Nephron progenitor cell (in vitro differentiated cells): ENCODE measurements at regions not wholly inside any gene's neighbourhood (a gene's known extent, or its start where the extent isn't known, plus 50 kb on each side); places are given as distances from the start of the nearest gene placed in this dataset.

Experiments
- DNase-seq: peaks from one replicate; pipeline ENCODE4 v3.0.0; 2021
- H3K27ac Mint-ChIP-seq: 2 replicates; pipeline ENCODE4 v1.8.0; 2021; ENCODE audit warnings: mild to moderate bottlenecking, moderate library complexity, mixed read lengths
- H3K27me3 Mint-ChIP-seq: 2 replicates; pipeline ENCODE4 v1.8.0; 2021; ENCODE audit warnings: mild to moderate bottlenecking, low read depth, mixed read lengths; ENCODE audit not compliant: poor library complexity
- H3K36me3 Mint-ChIP-seq: 2 replicates; pipeline ENCODE4 v1.8.0; 2021; ENCODE audit warnings: low read depth, mixed read lengths
- H3K4me1 Mint-ChIP-seq: 2 replicates; pipeline ENCODE4 v1.8.0; 2021; ENCODE audit warnings: mixed read lengths
- H3K4me3 Mint-ChIP-seq: 2 replicates; pipeline ENCODE4 v1.8.0; 2021; ENCODE audit warnings: mild to moderate bottlenecking, moderate library complexity, mixed read lengths
- H3K9me3 Mint-ChIP-seq: 2 replicates; pipeline ENCODE4 v1.8.0; 2021; ENCODE audit warnings: mild to moderate bottlenecking, moderate library complexity, mixed read lengths
- TF ChIP-seq, protein P1 (sequence below): fragments of 200-600 bp; sonication (generic); IDR thresholded peaks from 2 replicates; pipeline ENCODE4 v1.5.0; 2021; ENCODE audit warnings: antibody characterized with exemption

DNA sequence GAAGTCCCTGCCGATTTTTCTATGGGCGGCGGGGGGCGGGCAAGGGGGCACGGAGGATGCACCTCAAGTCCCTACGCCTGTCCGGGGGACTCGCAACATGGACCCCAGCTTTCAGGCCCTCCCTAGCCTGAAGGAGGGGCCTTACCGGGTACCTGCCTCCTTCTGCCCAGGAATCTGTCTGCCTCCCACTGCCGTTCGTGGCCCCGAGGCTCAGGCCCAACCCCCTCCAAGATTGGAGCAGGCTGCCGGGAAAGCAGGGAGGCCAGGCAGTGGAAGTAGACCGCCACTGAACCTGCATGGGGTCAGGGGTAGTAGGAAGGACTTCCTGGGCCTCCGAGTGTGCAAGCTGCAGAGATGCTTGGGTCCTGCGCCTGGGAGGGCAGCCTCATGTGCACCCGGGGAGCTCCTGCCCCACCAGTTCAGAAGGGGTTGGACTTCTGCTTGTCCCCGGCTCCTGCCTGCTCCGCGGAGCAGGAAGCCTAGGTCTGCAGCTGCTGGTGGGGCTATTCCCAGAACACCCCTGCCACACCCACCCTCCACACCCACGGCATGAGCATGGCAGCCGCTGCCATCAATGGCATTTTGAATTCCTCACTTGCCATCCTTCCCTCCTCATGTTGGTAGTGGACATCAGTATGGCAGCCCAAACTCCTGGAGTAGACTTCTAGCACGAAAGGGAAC is 1312.7 kb upstream of the ACO1 start:
- DNase-seq, result no peak
- H3K9me3 Mint-ChIP-seq, result peaks cover 6% of the 10 kb centered on the region
- H3K4me1 Mint-ChIP-seq, result no peaks in the 10 kb centered on the region
- no peaks in the 10 kb centered on the region for H3K36me3 Mint-ChIP-seq
- no peak overlapping the region for H3K4me3 Mint-ChIP-seq
- no peak overlapping the region for H3K27ac Mint-ChIP-seq
- no peaks in the 10 kb centered on the region for H3K27me3 Mint-ChIP-seq
- TF ChIP-seq, protein P1, sequence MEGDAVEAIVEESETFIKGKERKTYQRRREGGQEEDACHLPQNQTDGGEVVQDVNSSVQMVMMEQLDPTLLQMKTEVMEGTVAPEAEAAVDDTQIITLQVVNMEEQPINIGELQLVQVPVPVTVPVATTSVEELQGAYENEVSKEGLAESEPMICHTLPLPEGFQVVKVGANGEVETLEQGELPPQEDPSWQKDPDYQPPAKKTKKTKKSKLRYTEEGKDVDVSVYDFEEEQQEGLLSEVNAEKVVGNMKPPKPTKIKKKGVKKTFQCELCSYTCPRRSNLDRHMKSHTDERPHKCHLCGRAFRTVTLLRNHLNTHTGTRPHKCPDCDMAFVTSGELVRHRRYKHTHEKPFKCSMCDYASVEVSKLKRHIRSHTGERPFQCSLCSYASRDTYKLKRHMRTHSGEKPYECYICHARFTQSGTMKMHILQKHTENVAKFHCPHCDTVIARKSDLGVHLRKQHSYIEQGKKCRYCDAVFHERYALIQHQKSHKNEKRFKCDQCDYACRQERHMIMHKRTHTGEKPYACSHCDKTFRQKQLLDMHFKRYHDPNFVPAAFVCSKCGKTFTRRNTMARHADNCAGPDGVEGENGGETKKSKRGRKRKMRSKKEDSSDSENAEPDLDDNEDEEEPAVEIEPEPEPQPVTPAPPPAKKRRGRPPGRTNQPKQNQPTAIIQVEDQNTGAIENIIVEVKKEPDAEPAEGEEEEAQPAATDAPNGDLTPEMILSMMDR, result no peak

DNA sequence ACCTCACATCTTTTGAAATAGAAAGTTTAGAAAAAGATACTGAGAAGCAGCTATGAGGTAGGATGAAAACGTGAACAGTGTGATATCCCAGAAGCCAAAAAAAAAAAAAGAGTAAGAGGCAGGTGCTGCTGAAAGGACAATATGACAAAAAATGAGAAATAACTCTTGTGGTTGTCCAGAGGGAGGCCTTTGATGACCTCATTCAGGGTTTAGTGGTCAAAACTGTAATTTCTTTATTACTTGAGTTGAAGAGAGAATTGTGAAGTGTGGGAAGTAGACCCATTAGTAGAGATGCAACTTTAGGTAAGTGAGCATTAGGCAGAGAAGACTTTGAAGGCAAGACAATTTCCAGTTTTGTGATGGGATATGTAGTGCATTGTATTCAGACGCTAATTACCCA is 1306.3 kb upstream of the ACO1 start:
- H3K4me3 Mint-ChIP-seq, result no peak overlapping the region
- H3K36me3 Mint-ChIP-seq, result no peaks in the 10 kb centered on the region
- no peaks in the 10 kb centered on the region for H3K27me3 Mint-ChIP-seq
- H3K9me3 Mint-ChIP-seq, result no peaks in the 10 kb centered on the region
- DNase-seq, result no peak
- no peaks in the 10 kb centered on the region for H3K4me1 Mint-ChIP-seq
- no peak overlapping the region for H3K27ac Mint-ChIP-seq
- TF ChIP-seq, protein P1, result no peak

DNA sequence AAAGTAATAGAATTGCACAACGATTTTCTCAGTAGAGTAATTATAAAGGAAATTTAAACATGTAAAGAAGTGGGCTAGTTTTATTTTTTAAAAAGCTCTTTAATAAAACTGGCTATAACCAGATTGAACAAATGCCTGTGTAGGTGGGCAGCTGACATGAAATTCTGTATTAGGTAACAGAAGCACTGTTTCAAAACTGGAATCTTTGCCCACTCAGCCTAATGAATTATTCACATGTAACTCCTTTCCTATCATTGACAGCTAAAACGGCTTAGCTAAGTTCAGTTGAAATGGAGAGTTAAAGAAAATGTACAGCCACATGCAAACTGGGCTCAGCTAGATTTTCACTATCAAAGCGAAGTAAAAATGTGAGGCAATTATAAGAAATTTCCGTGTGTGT is 1300.1 kb upstream of the ACO1 start:
- Mint-ChIP-seq H3K36me3 (no peaks in the 10 kb centered on the region), H3K4me3 (no peak overlapping the region), H3K9me3 (no peaks in the 10 kb centered on the region), H3K27me3 (peaks cover 7% of the 10 kb centered on the region), H3K27ac (no peak overlapping the region), H3K4me1 (no peaks in the 10 kb centered on the region)
- TF ChIP-seq, protein P1, result no peak
- DNase-seq, result no peak

DNA sequence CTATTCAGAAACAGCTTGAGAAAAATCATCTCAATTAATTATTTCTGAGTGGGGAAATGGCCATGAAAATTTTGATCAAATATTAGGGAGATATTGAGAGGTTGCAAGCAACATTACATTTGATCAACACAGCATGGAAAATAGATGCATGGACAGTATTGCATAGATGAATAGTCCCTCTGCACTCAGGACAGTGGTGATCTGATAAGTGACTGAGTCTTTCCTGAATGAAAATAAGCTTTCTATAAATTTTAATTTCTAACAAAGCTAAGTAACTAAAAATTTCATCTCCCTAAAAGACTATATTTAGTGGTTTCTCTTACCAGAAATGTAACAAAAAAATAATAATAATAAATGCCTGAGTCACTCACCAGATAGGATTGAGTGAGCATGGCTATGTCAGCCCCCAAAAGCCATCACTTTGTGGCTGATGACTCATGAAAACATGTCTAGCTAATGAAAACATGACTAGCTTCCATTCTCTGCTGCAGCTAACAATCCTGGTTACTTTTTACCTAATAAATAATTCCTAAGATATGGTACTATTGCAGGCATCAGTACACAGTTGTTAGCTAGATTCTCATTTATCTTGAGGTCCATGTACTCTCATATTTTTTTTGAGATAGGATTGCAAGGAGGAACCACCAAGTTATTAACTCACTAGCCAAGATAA is 1294.8 kb upstream of the ACO1 start:
- no peak for DNase-seq
- Mint-ChIP-seq H3K27ac (no peak overlapping the region), H3K27me3 (peaks cover 7% of the 10 kb centered on the region), H3K36me3 (no peaks in the 10 kb centered on the region), H3K9me3 (no peaks in the 10 kb centered on the region), H3K4me3 (no peak overlapping the region), H3K4me1 (peaks cover 8% of the 10 kb centered on the region)
- TF ChIP-seq, protein P1, result no peak

DNA sequence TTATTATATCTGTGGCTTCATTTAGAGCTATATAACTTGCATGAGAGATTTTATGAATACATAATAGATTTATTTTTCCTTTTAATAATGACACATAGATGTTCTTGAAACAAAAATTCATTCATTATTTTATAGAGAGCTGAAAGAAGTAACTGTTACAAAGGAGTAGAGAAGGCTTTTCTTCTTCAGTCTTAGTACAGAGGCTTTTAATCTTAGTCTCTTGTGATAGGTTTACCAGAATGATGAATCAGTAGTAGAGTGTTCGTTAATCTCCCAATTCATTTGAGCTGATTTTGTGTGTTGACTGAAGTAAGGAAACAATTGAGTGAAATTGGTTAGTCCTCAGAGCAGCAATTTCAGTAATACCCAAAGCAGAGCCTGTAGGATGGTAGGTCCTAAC is 1284.1 kb upstream of the ACO1 start:
- TF ChIP-seq, protein P1, result no peak
- Mint-ChIP-seq H3K36me3 (no peaks in the 10 kb centered on the region), H3K27me3 (peaks cover 4% of the 10 kb centered on the region), H3K4me1 (no peaks in the 10 kb centered on the region), H3K27ac (no peak overlapping the region), H3K4me3 (no peak overlapping the region), H3K9me3 (no peaks in the 10 kb centered on the region)
- DNase-seq, result no peak

DNA sequence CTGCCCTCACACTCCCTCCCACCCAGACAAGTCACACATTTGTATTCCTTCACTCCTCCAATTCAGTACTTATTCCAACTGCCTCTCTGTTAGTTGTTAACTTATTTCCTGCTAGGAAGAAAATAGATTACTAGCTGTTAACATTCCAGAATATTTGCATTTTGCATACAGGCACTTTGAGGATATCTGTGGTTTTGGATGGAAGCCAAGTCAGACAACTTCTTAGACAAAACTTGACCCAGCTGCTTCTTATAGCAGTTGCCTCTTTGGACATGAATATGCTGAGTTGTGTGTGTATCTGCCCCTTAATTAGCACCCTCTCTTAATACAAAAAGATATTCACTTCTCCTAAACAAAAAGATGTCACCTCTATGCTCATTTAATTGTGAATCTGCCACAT is 1280.6 kb upstream of the ACO1 start:
- TF ChIP-seq, protein P1, result no peak
- Mint-ChIP-seq H3K4me3 (no peak overlapping the region), H3K9me3 (no peaks in the 10 kb centered on the region), H3K36me3 (no peaks in the 10 kb centered on the region), H3K4me1 (no peaks in the 10 kb centered on the region), H3K27me3 (no peaks in the 10 kb centered on the region), H3K27ac (no peak overlapping the region)
- DNase-seq, result no peak
